Caki2 (cell line): ENCODE measurements at regions not wholly inside any gene's neighbourhood (a gene's known extent, or its start where the extent isn't known, plus 50 kb on each side); places are given as distances from the start of the nearest gene placed in this dataset.

ENCODE experiments used
- DNase-seq: peaks from one replicate; pipeline ENCODE4 v3.0.0-alpha.2; 2015; ENCODE audit warnings: low read depth
- in situ Hi-C: cut with HindIII; loops from 2 replicates; pipeline ENCODE4 v1.10.0; 2016; ENCODE audit warnings: low sequenced_read_pairs, low pct_unique_long_range_greater_than_20kb, mixed read lengths

DNA sequence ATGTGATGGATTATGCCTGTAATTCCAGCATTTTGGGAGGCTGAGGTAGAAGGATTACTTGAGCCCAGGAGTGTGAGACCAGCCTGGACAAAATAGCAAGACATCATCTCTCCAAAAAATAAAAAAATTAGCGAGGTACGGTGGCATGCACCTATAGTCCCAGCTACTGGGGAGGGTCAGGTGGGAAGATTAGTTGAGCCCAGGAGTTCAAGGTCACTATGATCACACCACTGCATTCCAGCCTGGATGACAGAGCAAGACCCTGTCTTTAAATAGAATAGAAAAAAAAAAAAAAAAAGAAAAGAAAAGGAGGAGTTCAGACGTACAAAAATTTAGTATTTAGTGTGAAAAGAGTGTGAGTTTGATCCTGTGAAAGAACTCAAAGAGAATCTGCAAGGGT lies 154.9 kb downstream of the NR4A2 start:
- DNase-seq: no peak
- in situ Hi-C loops: no loop called here

DNA sequence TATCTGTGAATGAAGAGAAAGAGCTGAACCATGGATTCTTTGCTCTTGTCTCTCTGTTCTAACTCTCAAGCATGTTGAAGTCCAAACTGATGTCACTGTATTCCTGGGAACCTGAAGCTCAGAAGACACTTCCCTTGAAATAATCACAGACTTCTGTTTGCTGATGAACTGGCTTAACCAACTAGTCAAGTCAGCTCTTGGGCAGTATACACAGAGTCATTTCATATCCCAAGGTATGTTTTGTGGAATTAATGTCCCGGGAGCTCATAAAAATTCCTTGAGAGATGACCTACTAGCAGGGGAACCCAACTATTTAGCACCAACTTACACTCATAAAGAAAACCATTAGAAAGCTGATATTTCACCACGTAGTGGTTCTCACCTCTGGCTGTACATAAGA lies 156.6 kb downstream of the NR4A2 start:
- in situ Hi-C loops: no loop called here
- DNase-seq: no peak

DNA sequence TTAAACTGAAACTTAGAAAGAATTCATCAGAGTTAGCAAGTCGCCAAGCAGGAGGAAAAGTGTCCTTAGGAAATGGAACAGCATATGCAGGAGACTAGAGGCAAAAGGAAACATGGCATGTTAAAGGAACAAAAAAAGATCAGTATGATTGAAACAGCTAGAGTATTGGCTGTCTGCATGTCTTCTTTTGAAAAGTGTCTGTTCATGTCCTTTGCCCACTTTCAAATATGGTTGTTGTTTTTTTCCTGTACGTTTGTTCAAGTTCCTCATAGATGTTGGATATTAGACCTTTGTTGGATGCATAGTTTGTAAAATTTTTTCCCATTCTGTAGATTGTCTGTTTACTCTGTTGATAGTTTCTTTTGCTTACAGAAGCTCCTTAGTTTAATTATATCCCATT lies 161.6 kb downstream of the NR4A2 start:
- in situ Hi-C loops: no loop called here
- no peak for DNase-seq

DNA sequence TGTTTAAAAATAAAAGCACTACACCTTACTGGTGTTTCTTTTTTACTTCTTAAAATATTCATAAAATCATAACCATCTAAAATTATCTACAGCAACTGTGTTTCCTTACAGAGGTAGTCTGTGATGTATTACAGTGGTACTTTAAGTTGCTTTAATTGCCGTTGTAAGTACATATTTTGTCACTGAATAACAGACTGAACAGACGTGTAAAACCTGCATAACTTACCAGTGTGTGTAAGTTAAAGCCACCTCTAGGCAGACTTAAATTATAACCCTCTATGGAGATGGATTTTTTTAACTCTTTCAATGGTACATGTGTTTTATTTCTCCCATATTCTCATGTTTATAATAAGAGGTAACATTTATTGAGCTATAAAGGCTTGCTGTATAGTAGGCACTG lies 166.8 kb downstream of the NR4A2 start:
- in situ Hi-C loops: no loop called here
- no peak for DNase-seq

DNA sequence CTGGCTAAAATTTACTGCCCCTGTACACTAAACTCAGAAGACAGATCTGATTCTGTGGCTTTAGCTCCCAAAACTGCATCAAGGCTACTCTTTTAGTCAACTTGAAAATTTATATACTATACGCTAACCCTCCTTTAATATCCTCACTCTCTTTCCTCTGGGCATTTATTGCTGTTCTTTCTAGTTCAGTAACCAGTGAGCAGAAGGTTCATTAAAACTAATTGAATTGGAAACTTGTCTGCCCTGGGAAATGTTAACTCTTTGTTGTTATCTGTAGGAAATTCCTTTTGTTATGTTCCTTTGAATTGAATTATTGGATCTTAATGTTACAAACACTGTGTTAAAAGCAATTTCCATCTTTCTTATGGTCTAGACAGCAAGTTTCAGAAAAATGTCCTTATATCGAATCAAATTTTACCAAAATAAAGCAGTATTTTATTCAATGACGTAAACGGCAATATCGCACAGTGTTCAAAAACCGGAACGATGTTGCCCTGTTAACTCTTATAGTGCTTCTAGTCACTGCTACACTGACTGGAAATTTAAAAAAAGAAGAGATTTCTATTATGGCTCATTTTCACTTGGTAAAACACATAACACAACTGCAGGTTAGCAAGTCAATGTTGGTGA lies 168.3 kb downstream of the NR4A2 start:
- DNase-seq: no peak
- in situ Hi-C loops: no loop called here

DNA sequence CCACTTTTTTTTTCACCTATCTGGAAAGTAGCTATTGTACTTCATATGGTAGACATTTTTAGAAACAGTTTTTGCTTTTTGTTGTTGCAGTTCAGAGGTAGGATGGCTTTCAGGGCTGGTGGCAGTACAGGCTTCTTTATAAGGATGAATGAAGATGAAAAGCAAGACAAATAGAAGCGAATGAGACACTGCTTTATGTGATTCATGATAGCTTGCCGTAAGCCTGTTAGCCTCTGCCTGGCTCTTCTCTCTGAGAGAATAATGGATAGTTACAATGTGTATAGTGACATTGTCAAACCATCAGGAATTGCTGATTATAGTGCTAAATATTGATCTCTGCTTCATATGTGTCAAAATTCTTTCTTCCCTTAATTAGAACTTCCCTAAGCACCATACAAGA lies 173.7 kb downstream of the NR4A2 start:
- DNase-seq: no peak
- in situ Hi-C loops: no loop called here

DNA sequence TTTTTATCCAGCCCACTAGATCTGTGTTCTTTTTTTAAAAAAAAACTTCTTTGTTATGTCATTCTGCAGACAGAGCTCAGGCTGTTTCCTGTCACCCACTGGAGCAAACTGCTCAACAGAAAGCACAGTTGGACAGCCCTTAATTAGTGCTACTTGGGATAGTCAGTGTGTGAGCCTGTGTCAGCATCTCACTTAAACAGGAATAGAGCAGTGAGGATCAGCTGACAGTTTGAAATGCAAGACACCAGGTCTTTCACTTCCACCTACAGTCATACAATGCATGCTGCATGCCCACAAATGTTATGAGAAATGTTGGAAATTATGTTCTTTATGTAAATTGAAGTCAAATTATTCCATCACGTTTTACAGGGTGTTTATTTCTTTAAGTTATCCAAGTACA lies 174.9 kb downstream of the NR4A2 start:
- no peak for DNase-seq
- in situ Hi-C loops: no loop called here

DNA sequence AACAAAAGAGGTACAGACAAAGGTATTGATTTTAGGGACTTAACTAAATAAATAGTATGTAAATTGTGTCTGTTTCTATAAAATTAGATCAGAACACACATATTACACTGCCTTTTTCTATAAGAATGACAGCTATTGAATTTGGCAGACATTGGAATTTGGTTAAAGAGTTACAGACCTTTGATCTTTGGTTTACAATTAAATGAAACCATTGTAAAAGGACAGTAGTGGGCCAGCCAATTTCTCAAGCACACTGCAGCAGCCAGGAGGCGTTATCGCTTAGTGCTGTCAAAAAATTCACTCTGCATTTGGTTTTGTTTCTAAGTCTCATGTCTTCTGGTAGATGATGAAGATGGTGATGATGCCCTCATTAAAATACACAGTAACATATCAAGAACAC lies 175.9 kb downstream of the NR4A2 start:
- in situ Hi-C loops: no loop called here
- no peak for DNase-seq

DNA sequence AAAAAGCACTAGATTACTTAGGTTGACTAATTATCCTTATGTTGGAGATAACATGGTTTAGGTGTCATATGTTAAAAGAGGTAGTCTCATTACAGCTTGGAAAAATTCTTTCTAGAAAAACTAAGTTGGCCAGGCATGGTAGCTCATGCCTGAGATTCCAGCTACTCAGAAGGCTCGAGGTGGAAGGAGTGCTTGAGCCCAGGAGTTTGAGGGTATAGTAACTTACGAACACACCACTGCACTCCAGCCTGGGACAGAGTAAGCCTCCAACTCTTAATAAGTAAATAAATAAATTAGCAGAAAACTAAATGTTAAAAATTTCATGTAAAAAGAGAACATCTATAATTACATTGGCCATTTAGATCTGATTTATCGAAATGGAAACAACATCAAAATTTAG lies 177.2 kb downstream of the NR4A2 start:
- DNase-seq: no peak
- in situ Hi-C loops: no loop called here

DNA sequence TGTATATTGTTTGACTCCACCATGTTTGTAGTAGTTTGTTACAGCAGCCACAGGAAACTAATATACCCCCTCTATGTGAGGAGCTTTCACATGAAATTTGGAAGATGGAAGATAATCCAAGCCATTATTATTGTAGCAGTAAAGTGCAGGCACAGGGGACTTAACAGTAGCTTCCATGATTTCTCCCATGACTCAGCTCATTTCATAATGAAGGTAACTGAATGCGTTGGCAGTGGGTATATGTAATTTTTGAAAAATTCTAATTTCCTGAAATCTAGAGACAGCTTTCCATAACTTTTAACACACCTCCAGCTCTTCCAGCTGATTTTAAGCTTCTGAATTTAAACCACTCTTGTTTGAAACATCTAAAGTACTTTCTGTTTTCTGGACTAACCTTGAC lies 181.2 kb downstream of the NR4A2 start:
- in situ Hi-C loops: no loop called here
- no peak for DNase-seq

DNA sequence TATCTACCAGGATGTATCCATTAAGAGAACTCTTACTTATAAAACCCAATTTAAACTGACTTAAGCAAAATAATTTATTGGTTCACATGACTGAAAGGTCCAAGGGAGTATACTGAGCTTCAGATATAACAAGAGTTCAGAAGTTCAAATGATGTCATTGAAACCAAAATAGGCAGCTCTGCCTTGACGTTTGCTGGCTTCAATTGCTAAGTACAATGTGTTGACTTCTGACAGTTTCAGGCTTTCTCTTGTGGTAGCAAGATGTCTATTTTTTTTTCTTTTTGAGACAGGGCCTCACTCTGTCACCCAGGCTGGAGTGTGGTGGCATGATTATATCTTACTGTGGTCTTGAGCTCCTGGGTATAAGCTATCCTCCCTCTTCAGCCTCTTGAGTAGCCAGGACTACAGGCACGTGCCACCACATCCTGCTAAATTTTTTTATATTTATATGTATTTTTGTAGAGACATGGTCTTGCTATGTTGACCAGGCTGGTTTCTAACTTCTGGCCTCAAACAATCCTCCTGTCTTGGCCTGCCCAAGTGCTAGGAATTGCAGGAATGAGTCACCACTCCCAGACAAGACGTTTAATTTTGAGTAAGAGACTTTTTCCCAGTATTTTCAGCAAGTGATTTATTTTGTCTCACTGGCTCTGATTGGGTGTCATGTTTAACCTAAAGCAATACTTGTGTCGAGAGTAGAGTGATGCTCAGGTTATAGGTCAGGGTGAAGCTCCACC lies 184.8 kb downstream of the NR4A2 start:
- DNase-seq: no peak
- in situ Hi-C loops: no loop called here

DNA sequence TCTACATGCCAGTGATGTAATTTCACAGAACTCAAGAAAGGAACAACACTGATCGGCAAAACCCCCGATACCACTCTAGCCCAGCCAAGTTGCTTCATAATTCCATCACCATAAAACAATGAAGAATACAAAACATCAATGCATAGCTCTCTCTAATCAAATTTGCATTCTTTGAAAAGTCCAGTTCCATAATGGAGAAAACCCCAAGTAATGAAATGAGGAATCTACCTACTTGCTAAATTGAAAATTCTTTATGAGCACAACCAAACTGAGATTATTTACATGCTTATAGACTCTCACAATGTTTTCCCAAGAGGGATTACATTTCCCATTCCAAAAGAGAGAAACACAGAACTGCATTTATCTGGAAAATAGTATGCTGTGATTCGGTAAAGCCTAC lies 186.5 kb downstream of the NR4A2 start:
- no peak for DNase-seq
- in situ Hi-C loops: no loop called here

DNA sequence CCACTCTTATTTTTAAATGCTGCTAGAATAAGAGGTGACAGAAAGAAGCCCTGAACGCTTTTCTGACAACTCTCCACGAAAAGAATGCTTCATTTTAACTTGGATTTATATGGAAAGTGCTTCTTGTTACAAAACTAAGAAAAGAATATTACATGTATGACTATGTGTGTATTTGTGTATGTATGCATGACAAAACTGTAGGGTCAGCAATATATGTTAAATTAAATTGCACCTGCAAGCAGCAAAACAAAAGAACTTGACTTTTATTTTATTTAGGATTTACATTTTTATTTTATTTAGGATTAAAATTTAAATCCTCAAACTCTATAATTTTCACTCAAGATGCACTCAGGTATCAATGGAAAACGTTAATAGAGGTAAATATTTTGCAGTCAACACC lies 187.1 kb downstream of the NR4A2 start:
- in situ Hi-C loops: no loop called here
- DNase-seq: no peak

DNA sequence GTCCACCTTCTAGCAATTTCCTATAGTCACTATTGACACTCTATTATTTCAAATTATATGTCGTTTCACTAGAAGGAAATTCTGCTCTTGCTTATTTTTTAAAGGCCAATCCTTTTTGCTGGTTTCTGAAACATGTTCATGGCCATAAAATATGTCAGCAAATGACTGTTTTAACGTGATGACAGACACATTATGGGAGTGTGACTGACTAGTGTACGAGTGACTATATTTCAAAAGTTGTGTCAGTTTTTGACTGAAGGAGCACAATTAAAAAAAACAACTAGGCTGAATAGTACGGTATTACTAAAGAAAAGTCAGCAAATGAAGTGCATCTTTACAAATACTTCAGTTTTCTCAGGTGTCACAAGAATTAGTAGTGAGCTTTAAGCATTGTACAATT lies 196.0 kb downstream of the NR4A2 start:
- in situ Hi-C loops: no loop called here

DNA sequence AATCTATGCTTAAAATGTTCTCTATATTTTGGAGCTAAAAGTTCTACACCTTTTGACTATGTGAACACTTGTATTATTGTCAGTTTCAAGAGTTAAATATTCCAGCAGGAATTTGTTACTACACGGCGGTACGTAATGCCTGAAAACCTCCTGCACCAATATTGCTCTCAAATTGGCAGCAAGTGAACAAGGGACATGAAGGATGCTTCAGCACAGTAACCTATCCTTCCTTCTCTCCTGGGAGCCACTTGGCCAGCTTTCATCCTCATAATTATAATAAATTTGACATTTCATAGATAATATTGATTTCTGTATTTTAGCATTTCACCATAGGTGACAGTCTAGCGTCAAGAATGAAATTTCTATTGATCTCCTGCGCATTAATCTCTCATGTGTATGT lies 197.6 kb downstream of the NR4A2 start:
- in situ Hi-C loops: no loop called here
- no peak for DNase-seq

More for the DNA sequence above, 196.0 kb downstream of the NR4A2 start:
- DNase-seq: no peak

DNA sequence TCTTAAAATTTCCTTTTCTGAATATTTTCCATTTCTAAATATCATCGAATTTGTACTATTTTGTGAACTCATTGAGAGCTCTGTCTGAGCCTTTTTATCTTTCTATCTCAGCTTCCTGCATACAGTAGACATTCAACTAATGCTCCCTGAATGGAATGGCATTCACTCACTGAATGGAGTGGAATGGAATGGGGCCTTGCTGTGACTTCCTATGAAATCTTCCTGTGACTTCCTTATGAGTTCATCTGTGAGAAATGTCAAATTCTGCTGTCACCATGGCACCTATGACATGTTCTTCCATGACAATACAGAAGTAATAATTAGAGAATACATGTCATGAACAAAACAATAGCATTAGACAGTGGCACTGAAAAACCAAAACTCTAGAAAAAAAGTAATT lies 199.6 kb downstream of the NR4A2 start:
- in situ Hi-C loops: no loop called here
- DNase-seq: no peak

DNA sequence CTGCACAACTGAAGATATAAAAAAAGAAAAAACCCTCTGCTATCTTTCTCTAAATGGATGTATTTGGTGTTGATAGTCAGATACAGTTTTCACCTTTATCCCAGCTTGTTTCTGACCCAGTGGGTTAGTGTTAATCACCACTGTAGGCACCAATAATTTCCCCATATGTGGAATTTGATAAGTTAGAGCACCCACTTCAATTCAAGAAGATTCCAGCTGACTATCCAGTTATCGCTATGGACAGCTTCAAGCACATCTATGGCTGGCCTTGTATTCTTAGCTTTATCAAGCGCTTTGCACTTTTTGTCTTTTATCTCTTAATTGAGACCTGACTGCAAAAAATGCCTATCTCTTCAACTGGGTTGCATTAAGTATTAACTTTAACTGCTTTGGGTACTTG lies 200.4 kb downstream of the NR4A2 start:
- in situ Hi-C loops: no loop called here
- DNase-seq: no peak

DNA sequence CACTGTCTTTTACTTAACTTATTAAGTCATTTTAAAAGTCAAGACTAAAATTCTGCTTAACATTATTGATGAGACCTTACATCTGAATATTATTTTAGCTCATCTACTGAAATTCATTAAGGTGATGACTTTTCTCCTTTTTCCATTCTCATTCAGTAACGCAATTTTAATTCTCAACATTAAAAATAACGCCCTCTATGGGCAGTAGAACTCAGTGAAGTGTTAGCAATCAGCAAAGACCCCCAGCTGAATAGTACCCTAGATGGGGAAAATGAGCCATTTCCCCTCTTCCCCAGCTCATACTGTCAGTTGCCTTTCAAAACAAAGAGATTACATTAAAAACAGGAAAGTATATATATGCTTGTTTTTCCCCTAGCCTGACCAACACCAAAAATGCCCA lies 203.3 kb downstream of the NR4A2 start:
- in situ Hi-C loops: no loop called here
- no peak for DNase-seq

DNA sequence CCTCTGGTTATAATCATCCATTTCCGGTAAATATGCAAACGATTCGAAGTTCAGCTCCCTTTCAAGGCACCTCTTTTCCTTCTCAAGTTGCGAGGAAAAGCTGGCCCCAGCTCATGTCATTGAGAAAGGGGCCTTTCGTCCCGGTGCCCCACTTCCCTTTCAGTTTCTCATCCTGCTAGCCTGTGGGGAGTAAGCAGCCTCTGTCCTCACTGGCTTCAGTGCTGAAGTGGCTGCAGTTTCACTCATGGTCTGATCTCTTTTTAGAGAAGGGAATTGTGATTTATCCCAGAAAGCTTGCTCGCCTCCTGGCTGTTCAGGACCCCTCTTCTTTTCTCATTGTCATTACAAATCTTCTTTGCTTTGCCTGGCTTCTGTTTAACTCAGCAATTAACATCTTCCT lies 207.5 kb downstream of the NR4A2 start:
- in situ Hi-C loops: no loop called here
- DNase-seq: no peak

DNA sequence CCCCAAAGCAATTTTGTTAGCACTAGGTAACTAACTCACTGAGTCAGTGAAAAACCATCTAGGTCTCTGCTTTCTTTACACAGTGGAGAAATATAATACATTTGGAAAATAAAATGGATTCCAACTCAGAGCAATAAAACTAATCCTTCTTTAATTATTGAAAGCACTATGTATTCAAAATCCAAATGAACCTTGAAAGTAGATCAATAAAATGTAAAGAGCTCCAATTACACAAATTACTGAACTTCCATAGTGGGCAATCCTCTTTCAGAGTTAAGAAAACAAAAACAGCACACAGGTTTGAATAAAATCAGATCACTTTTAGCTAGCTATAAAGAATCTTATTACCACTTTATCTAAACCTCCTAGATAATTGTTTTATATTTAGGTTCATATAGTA lies 208.1 kb downstream of the NR4A2 start:
- in situ Hi-C loops: no loop called here
- DNase-seq: no peak
